Activated CD8-positive, alpha-beta T cell treated with anti-CD3 and anti-CD28 coated beads, Interleukin-2, amount 10 ng/mL, durations not matched to agents 7 days and 5 days (primary cell): ENCODE measurements at regions not wholly inside any gene's neighbourhood (a gene's known extent, or its start where the extent isn't known, plus 50 kb on each side); places are given as distances from the start of the nearest gene placed in this dataset.

Experiments
- ATAC-seq: fragments of 150-1000 bp; cut with Tn5 transposase; one replicate; pipeline ENCODE4 v1.10.0; 2021; ENCODE audit warnings: moderate library complexity
- CTCF ChIA-PET: fragments of 350-600 bp; sonication (Branson Sonifier 250); formaldehyde crosslinking; loops from one replicate; lab custom pipeline; 2021; ENCODE audit warnings: antibody characterized with exemption; lab: Charles Lee
- POLR2A ChIA-PET: fragments of 350-600 bp; sonication (Branson Sonifier 250); formaldehyde crosslinking; loops from one replicate; lab custom pipeline; 2021; ENCODE audit warnings: antibody characterized with exemption; lab: Charles Lee
- DNase-seq: peaks from one replicate; pipeline ENCODE4 v3.0.0-alpha.2; 2020
- H3K27ac Mint-ChIP-seq: one replicate; pipeline ENCODE4 v1.8.0; 2021; ENCODE audit warnings: mild to moderate bottlenecking, mixed read lengths
- H3K27me3 Mint-ChIP-seq: one replicate; pipeline ENCODE4 v1.8.0; 2021; ENCODE audit warnings: low read depth, mixed read lengths
- H3K36me3 Mint-ChIP-seq: one replicate; pipeline ENCODE4 v1.8.0; 2021; ENCODE audit warnings: low read depth, mixed read lengths
- H3K4me1 Mint-ChIP-seq: one replicate; pipeline ENCODE4 v1.8.0; 2021; ENCODE audit warnings: low read depth, mixed read lengths
- H3K4me3 Mint-ChIP-seq: one replicate; pipeline ENCODE4 v1.8.0; 2021; ENCODE audit warnings: mild to moderate bottlenecking, mixed read lengths
- H3K9me3 Mint-ChIP-seq: one replicate; pipeline ENCODE4 v1.8.0; 2022; ENCODE audit warnings: mixed read lengths; ENCODE audit not compliant: insufficient read depth

DNA sequence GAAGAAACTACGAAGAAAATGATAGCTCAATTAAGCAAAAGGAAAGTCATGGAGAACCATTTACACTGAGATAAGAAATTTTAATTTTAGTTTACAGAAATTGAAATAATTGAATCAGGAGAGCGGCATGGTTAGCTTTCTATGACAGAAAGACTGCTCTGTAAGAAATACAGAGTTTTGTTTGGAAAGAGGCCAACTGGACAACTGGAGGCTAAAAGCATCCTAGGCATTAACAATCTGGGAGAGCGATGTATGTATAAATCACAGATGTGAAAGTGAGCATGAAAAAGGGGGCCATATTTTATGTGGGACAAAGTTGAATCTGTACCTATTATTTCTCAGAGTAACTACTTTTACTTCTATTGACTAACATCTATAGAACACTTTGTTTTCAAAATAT is 1608.8 kb upstream of the PCDH20 start:
- no peak overlapping the region for H3K27ac Mint-ChIP-seq
- POLR2A ChIA-PET: no interaction called here

DNA sequence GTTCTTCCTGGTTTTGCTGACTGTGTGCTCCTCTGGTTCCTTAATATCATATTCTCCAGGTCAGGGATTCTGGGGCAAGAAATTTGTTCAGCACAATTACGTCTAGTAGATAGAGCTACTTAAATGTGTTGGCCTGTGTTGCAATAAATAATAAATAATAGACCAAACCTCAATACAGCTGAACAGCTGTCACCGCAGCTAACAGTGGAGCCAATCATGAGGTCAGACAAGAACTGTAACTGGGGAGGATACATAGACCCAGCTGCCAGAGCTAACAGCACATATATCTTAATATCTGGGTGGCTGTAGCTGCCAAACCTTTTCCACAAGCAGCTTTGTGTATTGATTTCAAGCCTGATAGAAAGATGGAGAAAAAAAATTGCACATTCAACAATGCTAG is 1596.3 kb upstream of the PCDH20 start:
- Mint-ChIP-seq H3K9me3 (peaks cover 29% of the 10 kb centered on the region), H3K36me3 (no peaks in the 10 kb centered on the region), H3K27me3 (no peaks in the 10 kb centered on the region), H3K4me3 (no peak overlapping the region), H3K27ac (no peak overlapping the region), H3K4me1 (no peaks in the 10 kb centered on the region)
- DNase-seq (no peak), ATAC-seq (no peak)
- POLR2A ChIA-PET: no interaction called here
- CTCF ChIA-PET: no interaction called here

More for the DNA sequence above, 1608.8 kb upstream of the PCDH20 start:
- no peak for ATAC-seq
- H3K4me3 Mint-ChIP-seq: no peak overlapping the region
- CTCF ChIA-PET: no interaction called here
- no peak for DNase-seq
- H3K4me1 Mint-ChIP-seq: no peaks in the 10 kb centered on the region
- no peaks in the 10 kb centered on the region for H3K36me3 Mint-ChIP-seq
- H3K27me3 Mint-ChIP-seq: no peaks in the 10 kb centered on the region
- peaks cover 7% of the 10 kb centered on the region for H3K9me3 Mint-ChIP-seq

DNA sequence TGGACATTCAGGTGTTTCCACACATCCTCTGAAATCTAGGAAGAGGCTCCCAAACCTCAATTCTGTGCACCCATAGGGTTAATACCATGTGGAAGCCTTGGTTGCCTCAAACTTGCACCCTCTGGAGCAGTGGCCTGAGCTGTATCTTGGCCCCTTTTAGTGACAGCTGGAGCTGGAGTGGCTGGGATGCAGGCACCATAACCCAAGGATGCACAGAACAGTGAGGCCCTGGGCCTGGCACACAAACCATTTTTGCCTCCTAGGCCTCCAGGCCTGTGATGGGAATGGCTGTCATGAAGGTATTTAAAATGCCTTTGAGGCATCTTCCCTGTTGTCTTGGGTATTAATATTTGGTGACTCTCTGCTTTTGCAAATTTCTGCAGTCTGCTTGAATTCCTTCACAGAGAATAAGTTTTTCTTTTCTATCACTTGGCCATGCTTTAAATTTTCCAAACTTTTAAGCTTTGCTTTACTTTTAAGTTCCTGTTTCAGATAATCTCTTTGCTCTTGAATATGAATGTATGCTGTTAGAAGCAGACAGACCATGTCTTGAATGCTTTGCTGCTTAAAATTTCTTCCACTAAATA is 1594.5 kb upstream of the PCDH20 start:
- H3K9me3 Mint-ChIP-seq: peaks cover 39% of the 10 kb centered on the region
- H3K4me3 Mint-ChIP-seq: no peak overlapping the region
- POLR2A ChIA-PET: no interaction called here
- CTCF ChIA-PET: no interaction called here
- DNase-seq (no peak), ATAC-seq (no peak)
- no peak overlapping the region for H3K27ac Mint-ChIP-seq
- H3K36me3 Mint-ChIP-seq: no peaks in the 10 kb centered on the region
- no peaks in the 10 kb centered on the region for H3K4me1 Mint-ChIP-seq
- H3K27me3 Mint-ChIP-seq: no peaks in the 10 kb centered on the region

DNA sequence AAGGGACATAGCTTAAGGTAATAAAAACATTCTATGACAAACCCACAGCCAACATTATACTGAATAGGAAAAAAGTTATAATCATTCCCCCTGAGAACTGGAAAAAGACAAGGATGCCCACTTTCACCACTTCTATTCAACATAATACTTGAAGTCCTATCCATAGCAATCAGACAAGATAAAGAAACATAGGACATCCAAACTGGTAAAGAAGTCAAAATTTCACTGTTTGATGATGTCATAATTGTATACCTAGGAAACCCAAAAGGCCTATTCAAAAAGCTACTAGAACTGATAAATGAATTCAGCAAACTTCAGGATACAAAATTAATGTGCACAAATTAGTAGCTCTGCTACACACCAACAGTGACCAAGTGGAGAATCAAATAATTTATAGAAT is 1590.0 kb upstream of the PCDH20 start:
- Mint-ChIP-seq H3K4me3 (no peak overlapping the region), H3K36me3 (no peaks in the 10 kb centered on the region), H3K9me3 (peaks cover 54% of the 10 kb centered on the region), H3K4me1 (no peaks in the 10 kb centered on the region), H3K27ac (no peak overlapping the region), H3K27me3 (no peaks in the 10 kb centered on the region)
- ChIA-PET CTCF (no interaction called here), POLR2A (no interaction called here)
- ATAC-seq: no peak
- no peak for DNase-seq

DNA sequence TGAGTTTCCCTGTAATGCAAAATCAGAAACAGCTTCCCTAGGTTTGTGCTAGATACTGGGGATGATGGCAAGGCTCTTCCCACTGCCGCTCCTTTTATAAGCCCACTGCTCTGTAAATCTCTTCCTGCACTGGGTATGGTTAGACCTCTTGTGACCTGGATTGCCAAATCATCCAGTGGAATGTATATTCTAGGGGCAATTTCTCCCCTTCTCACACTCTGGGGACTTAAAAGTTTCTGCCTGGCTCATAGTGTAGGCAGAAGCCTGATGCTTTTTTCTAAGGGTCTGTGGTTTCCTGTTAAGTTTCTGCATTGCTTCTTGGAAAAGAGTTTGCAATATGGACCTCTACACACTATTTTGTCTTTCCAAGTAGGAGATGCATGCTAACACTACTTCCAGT is 1582.0 kb upstream of the PCDH20 start:
- Mint-ChIP-seq H3K4me1 (no peaks in the 10 kb centered on the region), H3K9me3 (peaks cover 35% of the 10 kb centered on the region), H3K27me3 (no peaks in the 10 kb centered on the region), H3K36me3 (no peaks in the 10 kb centered on the region), H3K27ac (no peak overlapping the region), H3K4me3 (no peak overlapping the region)
- ChIA-PET POLR2A (no interaction called here), CTCF (no interaction called here)
- no peak for DNase-seq
- no peak for ATAC-seq

DNA sequence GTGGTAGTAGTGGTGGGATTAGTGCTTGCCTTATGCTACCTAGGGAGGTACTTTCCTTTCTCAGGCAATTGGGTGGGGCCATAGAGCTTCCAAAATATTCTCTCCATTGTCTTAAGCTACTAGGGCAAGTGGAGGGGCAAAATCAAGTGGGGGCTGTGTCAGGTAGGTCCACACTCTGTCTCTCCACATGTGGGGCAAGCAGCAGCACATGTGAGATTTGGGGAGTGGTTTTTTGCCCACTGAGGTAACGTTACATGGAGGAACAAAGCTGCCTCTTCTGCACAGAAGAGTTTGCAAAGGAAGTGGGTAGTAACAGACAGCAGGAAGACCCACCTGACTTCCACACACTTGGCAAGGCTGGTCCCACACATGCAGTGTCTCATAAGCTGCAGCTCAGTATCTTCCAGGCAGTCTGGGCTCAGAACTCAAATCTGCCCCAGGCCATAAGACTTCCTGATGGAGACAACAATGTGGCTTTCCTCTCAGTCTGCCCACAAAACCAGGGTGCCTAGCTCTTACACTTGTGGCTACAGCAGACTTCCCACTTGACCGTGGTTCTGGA is 1581.5 kb upstream of the PCDH20 start:
- no peak for DNase-seq
- no peak overlapping the region for H3K27ac Mint-ChIP-seq
- H3K9me3 Mint-ChIP-seq: peaks cover 35% of the 10 kb centered on the region
- H3K4me3 Mint-ChIP-seq: no peak overlapping the region
- CTCF ChIA-PET: no interaction called here
- ATAC-seq: no peak
- POLR2A ChIA-PET: no interaction called here
- no peaks in the 10 kb centered on the region for H3K4me1 Mint-ChIP-seq
- H3K36me3 Mint-ChIP-seq: no peaks in the 10 kb centered on the region
- no peaks in the 10 kb centered on the region for H3K27me3 Mint-ChIP-seq

DNA sequence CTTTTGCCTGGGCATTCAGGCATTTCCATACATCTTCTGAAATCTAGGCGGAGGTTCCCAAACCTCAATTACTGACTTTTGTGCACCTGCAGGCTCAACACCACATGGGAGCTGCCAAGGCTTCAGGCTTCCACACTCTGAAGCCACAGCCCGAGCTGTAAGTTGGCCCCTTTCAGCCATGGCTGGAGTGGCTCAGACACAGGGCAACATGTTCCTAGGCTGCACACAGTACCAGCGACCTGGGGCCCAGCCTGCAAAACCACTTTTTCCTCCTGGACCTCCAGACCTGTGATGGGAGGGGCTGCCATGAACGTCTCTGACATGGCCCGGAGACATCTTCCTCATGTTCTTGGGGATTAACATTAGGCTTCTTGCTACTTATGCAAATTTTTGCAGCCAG is 1558.2 kb upstream of the PCDH20 start:
- H3K36me3 Mint-ChIP-seq: no peaks in the 10 kb centered on the region
- DNase-seq (no peak), ATAC-seq (no peak)
- no peaks in the 10 kb centered on the region for H3K4me1 Mint-ChIP-seq
- H3K4me3 Mint-ChIP-seq: no peak overlapping the region
- no peak overlapping the region for H3K27ac Mint-ChIP-seq
- CTCF ChIA-PET: interaction anchor here (0.8 kb wide), 1 partner anchor 97 kb away, joined by 3 read pairs; no protein-coding TSS in a partner anchor
- H3K27me3 Mint-ChIP-seq: no peaks in the 10 kb centered on the region
- POLR2A ChIA-PET: no interaction called here
- peaks cover 12% of the 10 kb centered on the region for H3K9me3 Mint-ChIP-seq

DNA sequence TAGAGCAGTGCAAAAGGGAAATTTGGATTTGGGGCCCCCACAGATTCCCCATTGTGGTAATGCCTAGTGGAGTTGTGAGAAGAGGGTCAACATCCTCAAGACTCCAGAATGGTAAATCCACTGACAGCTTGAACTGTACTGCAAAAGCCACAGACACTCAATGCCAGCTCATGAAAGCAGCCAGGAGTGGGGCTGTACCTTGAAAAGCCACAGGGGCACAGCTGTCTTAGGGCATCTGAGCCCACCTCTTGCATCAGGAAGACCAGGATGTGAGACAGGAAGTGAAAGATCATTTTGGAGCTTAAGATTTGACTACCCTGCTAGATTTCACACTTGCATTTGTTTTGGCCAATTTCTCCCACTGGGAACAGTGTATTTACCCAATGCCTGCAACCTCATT is 1548.9 kb upstream of the PCDH20 start:
- Mint-ChIP-seq H3K4me3 (no peak overlapping the region), H3K27me3 (no peaks in the 10 kb centered on the region), H3K27ac (no peak overlapping the region), H3K4me1 (no peaks in the 10 kb centered on the region), H3K36me3 (no peaks in the 10 kb centered on the region), H3K9me3 (peaks cover 7% of the 10 kb centered on the region)
- ATAC-seq: no peak
- CTCF ChIA-PET: no interaction called here
- DNase-seq: no peak
- POLR2A ChIA-PET: no interaction called here

DNA sequence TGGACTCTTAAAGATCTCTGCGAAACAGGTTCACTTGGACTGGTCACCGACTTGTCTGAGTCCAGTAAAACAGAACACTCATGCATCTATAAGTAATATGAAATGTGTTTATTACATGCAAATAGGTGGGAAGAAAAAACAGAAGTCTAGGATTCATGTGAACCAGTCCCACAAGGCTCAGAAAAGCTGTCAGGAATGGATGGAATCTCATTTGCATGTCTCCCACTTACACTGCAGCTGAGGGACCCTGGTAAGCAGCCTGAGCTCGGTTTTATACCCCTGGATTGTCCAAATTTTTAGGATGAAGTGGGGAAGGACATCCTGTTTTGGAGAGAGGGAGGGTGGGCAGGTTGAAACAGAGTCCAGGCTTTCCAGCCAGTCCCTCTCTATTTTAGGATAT is 1545.1 kb upstream of the PCDH20 start:
- ChIA-PET POLR2A (no interaction called here), CTCF (no interaction called here)
- H3K4me3 Mint-ChIP-seq: no peak overlapping the region
- no peaks in the 10 kb centered on the region for H3K4me1 Mint-ChIP-seq
- H3K27ac Mint-ChIP-seq: no peak overlapping the region
- DNase-seq: no peak
- H3K27me3 Mint-ChIP-seq: no peaks in the 10 kb centered on the region
- ATAC-seq: no peak
- peaks cover 11% of the 10 kb centered on the region for H3K9me3 Mint-ChIP-seq
- no peaks in the 10 kb centered on the region for H3K36me3 Mint-ChIP-seq

DNA sequence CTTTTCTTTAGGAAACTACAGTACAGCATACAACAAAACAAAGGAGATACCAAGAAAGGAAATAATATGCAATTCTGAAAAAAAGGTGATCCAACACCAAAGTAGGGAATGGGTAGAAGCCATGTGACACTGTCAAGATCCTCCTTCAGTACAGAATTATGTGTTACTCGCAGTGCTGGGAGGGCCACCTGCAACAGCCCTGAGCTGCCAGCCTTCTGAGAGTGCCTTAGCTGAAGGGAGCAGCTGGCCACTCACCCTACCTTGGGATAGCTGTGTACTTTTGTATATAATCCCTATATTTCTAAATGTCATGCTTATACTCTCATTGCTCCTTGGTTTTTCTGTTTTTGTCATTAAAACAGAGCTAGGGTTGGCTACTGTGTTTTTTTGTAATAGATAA is 1518.2 kb upstream of the PCDH20 start:
- Mint-ChIP-seq H3K36me3 (no peaks in the 10 kb centered on the region), H3K27ac (no peak overlapping the region), H3K27me3 (no peaks in the 10 kb centered on the region), H3K4me3 (no peak overlapping the region), H3K4me1 (no peaks in the 10 kb centered on the region), H3K9me3 (peaks cover 13% of the 10 kb centered on the region)
- DNase-seq (no peak), ATAC-seq (no peak)
- POLR2A ChIA-PET: no interaction called here
- CTCF ChIA-PET: no interaction called here

DNA sequence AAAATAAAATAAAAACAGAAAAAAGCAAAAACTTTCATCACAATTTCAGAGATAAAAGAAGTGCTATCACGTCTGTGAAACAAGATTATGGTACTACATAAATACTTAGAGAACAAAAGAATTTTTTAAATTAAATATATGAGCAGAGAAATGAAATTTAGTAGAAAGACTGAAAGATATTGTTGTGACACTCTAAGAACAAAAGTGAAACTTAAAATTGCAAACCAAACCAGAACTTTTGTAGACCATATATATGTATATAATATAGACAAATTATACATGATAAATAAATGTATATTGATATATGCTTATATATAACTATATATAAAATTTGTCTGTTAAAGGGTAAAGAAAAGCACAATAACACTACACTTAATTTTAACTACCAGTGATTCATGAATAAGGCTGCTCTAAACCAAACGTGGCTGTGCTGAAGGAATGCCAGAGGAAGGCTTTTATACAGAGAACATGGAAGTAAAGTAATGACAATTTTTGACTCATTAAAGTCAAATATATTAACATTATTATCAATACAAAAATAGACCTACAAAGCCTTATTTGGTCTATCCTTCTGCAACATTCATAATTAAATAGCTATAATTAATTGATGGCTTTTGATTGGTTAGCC is 1516.7 kb upstream of the PCDH20 start:
- ChIA-PET CTCF (no interaction called here), POLR2A (no interaction called here)
- no peaks in the 10 kb centered on the region for H3K36me3 Mint-ChIP-seq
- H3K4me1 Mint-ChIP-seq: no peaks in the 10 kb centered on the region
- ATAC-seq (no peak), DNase-seq (no peak)
- no peak overlapping the region for H3K4me3 Mint-ChIP-seq
- H3K27me3 Mint-ChIP-seq: no peaks in the 10 kb centered on the region
- H3K27ac Mint-ChIP-seq: no peak overlapping the region
- peaks cover 11% of the 10 kb centered on the region for H3K9me3 Mint-ChIP-seq

DNA sequence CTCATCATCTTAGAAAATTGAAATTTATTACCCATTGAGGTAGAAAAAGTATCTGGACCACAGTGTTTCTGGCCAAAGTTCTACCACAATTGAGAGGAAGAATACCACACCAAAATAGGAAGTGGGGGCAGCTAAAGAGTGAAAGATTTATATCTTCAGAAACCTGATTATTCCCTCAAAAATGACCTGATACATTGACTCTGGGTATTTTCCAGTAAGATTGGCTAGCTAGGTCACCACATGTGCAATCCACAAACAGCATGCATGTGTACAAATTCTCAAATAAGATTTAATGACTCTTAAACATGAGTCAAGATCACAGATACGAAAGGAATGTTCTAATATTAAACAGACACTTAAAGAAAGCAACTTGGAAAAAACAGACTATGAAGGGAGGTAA is 1516.2 kb upstream of the PCDH20 start:
- no peak overlapping the region for H3K27ac Mint-ChIP-seq
- H3K4me3 Mint-ChIP-seq: no peak overlapping the region
- no peak for DNase-seq

More for the DNA sequence above, 1516.2 kb upstream of the PCDH20 start:
- Mint-ChIP-seq H3K4me1 (no peaks in the 10 kb centered on the region), H3K9me3 (peaks cover 11% of the 10 kb centered on the region), H3K36me3 (no peaks in the 10 kb centered on the region), H3K27me3 (no peaks in the 10 kb centered on the region)
- ChIA-PET CTCF (no interaction called here), POLR2A (no interaction called here)
- ATAC-seq: no peak
